GM21825 (cell line): ENCODE measurements at regions not wholly inside any gene's neighbourhood (a gene's known extent, or its start where the extent isn't known, plus 50 kb on each side); places are given as distances from the start of the nearest gene placed in this dataset.
A peak's percentile ranks its signal among the peaks of the same experiment; 100 is the strongest.
"Not testable (repeated sequence)": the region's sequence is repeated elsewhere in the genome, so short reads cannot be mapped to it uniquely, and the experiment has no call there.

Source experiments
- ATAC-seq: cut with Tn5 transposase; IDR thresholded peaks from one replicate; pipeline ENCODE4 v1.9.1; 2021; ENCODE audit warnings: mild to moderate bottlenecking, moderate library complexity; ENCODE audit not compliant: unreplicated experiment

GRCh38 chr9:7626571-7627029, 173.0 kb downstream of the DMAC1 start:
- ATAC-seq, result not testable (repeated sequence)

- no peak for ATAC-seq
Observed at GRCh38 chr9:7622481-7622880, 177.1 kb downstream of the DMAC1 start.

- no peak for ATAC-seq
Observed at GRCh38 chr9:7615344-7615743, 184.2 kb downstream of the DMAC1 start.

GRCh38 chr9:7613931-7614330, 185.6 kb downstream of the DMAC1 start:
- no peak for ATAC-seq

GRCh38 chr9:7608261-7608660, 191.3 kb downstream of the DMAC1 start:
- no peak for ATAC-seq

GRCh38 chr9:7607421-7607820, 192.2 kb downstream of the DMAC1 start:
- no peak for ATAC-seq

GRCh38 chr9:7606591-7606990, 193.0 kb downstream of the DMAC1 start:
- ATAC-seq, result no peak

- ATAC-seq, result no peak
Observed at GRCh38 chr9:7601739-7602138, 197.8 kb downstream of the DMAC1 start.

GRCh38 chr9:7597716-7598115, 201.9 kb downstream of the DMAC1 start:
- ATAC-seq, result no peak

GRCh38 chr9:7592321-7593316, 207.0 kb downstream of the DMAC1 start:
- no peak for ATAC-seq

GRCh38 chr9:7591501-7591900, 208.1 kb downstream of the DMAC1 start:
- no peak for ATAC-seq

GRCh38 chr9:7580568-7580967, 219.0 kb downstream of the DMAC1 start:
- no peak for ATAC-seq

GRCh38 chr9:7579351-7579750, 220.2 kb downstream of the DMAC1 start:
- ATAC-seq, result no peak

GRCh38 chr9:7578951-7579350, 220.6 kb downstream of the DMAC1 start:
- ATAC-seq, result no peak

- peak; percentile 69 for ATAC-seq
Observed at GRCh38 chr9:7570107-7570720, 229.4 kb downstream of the DMAC1 start.

GRCh38 chr9:7567687-7568086, 231.9 kb downstream of the DMAC1 start:
- ATAC-seq, result no peak

GRCh38 chr9:7561527-7562080, 238.0 kb downstream of the DMAC1 start:
- ATAC-seq, result no peak

GRCh38 chr9:7560669-7561305, 238.8 kb downstream of the DMAC1 start:
- no peak for ATAC-seq

- ATAC-seq, result no peak
Observed at GRCh38 chr9:7554699-7555098, 244.9 kb downstream of the DMAC1 start.

- ATAC-seq, result not testable (repeated sequence)
Observed at GRCh38 chr9:7552706-7553105, 246.9 kb downstream of the DMAC1 start.

GRCh38 chr9:7549249-7549648, 250.3 kb downstream of the DMAC1 start:
- no peak for ATAC-seq
